Cerebellar cortex (tissue), 1 donor: ENCODE measurements at regions not wholly inside any gene's neighbourhood (a gene's known extent, or its start where the extent isn't known, plus 50 kb on each side); places are given as distances from the start of the nearest gene placed in this dataset.
"Not testable (repeated sequence)": the region's sequence is repeated elsewhere in the genome, so short reads cannot be mapped to it uniquely, and the experiment has no call there.

ENCODE experiments used
- DNase-seq: peaks from one replicate; pipeline ENCODE4 v3.0.0-alpha.2; 2015; ENCODE audit warnings: low spot score

- no peak for DNase-seq
Measured at GRCh38 chr5:89072842-89073672, 190.1 kb upstream of the MEF2C start.

DNA sequence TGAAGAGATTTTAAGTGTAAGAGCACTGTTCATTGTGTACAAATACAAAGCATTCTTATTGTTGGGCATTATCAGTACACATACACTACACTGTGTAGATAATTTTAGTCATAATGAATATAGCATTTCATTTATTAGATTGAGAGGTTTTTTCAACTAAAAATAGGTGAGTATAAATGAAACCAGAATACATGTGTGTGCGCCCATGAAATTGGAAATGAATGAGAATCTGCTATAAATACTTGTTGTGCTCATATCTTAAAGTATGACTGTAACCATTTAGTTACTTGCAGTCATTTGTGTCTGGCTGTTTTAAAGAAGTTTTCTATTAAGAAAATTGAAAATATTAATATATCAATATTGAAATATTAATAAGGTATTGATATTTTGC, 189.0 kb upstream of the MEF2C start:
- DNase-seq = no peak

DNA sequence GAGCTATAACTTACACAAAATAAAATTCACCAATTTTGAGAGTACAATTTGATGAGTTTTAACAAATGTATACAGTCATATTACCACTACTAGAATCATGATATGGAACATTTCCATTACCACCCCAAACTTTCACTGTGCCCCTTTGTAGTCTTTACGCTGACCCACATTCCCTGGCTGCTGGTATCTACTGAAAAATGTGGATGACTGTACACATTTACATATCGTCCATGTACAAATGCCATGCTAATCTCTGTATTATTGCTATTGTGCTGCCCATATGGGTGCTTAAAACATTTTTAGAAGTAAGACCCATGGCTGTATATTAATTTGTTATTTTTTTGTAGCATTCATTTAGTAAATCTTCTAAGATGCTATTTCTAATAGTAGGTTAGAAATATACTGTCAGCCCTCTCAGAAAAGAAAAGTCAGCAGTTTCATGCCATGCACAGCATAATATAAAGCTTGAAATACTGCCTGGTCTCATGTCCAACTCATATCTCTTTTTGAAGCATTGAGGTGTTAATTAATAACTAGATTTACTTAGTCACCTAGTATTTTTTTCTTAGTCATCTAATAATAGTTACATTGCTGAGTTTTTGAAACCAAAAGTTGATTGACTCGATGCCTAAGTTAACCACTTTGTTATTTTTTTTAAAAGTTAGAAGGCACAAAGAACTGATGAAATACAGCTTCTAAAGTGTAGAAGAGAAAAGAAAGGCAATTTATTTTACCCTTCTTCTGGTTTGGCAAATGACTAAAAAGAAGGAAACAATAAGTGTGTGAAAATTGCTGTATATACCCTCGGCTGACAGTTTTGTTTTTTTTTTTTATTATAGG, 188.3 kb upstream of the MEF2C start:
- no peak for DNase-seq

DNA sequence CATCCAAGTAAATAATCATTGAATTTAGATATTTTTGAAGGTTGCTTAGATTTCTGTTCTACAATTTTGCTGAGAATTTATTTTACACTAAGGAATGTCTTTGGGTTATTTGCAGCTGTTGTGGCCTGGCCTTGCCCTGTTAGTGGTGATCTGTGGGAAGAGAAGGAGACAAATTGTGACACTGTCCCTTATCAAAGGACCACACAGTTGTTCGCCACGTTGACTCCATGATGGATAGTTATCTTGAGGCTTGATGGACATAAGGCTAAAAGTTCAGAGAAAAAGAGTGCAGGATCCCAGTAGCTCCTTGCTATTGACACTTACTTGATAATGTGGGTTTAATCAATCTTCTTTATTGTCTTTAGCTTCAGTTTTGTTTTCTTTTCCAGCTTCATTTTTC, 186.6 kb upstream of the MEF2C start:
- no peak for DNase-seq

DNA sequence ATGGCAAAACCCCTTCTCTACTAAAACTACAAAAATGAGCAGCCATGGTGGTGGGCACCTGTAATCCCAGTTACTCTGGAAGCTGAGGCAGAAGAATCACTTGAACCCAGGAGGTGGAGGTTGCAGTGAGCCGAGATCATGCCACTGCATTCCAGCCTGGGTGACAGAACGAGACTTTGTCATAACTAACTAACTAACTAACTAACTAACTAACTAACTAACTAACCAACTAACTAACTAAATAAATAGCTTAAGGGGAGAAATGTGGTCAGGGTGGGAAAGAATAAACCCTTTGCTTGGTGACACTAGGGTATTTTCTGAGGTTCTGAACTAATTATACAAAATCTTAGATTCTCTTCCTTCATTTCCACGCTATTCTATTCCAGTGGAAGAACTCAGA, 184.4 kb upstream of the MEF2C start:
- no peak for DNase-seq

GRCh38 chr5:89065919-89066318, 182.9 kb upstream of the MEF2C start:
- no peak for DNase-seq

DNA sequence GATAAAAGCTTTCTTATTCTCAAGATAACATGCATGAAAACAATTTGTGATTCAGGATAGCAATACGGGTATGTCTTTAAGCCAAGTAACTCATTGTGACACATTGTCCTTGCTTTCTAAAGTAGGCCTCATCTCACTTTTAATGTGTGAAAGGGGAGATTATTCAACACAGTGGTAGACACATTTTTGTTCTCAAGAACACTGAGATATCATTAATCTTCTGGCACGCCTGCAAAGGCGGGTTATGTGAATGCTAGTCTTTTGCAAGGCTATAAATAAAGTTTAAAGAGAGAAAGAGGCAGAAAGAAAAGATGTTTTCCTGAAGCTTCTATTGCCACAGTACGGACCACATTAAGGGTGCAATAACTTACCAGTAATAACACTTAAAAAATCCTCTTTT, 181.8 kb upstream of the MEF2C start:
- DNase-seq = no peak

DNA sequence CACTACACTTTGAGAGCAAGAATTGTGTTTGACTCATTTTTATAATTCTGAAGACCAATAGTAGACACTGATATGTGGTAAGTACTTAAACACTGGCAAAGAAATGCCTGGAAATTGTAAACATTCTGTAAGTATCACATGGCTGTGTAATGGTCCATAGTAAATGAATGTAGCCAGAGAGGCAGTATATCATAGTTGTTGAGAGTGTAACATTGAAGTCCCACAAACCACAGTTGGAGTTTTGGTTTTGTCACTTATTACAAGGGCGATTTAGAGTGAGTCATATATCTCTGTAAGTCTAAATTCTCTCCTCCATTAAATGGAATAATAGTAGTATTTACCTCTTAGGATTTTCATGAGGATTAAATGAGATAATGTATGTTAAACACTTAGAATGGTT, 181.1 kb upstream of the MEF2C start:
- no peak for DNase-seq

DNA sequence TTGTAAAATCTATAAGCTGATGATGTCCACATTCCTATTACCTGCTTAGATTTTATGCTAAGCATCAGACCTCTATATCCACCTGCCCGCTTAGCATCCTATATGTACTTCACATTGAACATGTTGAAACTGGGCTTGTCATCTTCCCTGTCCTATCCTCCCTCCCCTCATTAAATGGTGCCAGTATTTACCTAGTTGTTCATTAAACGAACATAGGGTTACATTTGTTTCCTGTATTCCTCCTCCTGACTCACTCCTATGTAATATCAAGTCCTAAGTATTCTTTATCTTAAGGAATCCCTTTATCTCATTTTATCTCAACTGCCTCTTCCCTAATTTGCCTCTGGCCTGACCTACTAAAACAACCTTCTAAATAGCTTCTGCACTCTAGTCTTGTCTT, 177.8 kb upstream of the MEF2C start:
- DNase-seq = no peak

GRCh38 chr5:89059274-89059673, 176.3 kb upstream of the MEF2C start:
- no peak for DNase-seq

- DNase-seq = no peak
Measured at GRCh38 chr5:89055695-89056085, 172.7 kb upstream of the MEF2C start.

DNA sequence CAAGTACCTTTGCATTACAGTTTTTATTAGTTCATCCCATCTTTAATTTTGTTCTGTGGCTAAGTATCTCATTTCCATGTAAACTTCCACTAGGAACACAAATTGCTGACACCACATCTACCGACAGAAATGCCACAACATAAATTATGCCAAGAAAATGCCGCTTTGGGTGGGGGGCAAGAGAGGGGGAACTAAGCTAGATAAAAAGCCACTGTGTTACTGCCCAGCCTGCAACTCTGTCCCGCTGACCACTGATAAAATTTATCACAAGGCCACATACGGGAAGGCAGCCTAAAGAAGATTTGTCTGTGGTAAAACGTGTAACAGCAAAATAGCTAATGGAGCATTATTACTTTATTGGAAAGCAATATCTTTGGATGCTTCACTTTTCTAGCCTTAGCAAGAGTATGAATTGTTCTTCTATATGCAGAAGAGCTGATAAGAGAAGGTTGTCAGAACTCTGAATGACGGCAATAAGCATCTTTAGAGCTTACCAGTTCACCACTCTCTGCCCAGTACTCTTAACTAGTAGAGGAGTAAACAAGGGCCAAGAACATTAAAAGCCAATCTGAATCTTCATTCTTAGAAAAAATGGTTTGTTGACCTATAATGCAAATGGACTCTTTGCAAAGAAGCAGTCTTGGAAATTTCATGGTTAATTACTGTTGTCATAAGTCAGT, 172.2 kb upstream of the MEF2C start:
- DNase-seq = no peak

DNA sequence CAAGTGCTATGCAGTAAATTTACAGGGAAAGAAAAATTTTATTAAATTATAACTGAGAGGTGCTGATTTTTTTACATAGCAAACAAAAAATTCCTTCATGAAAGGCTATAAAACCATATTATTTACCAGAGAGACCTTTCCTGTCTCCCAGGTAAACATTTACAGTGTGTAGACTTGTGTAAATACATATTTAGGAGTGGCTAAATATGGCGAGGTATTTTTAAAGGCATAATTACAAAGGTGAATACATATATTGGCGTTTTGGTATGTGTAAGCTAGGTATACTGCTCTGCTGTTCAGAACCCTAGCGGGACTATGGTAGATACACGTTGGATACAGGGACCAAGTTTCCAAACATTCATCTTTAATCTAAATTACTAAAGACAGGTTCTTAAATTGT, 170.6 kb upstream of the MEF2C start:
- no peak for DNase-seq

- DNase-seq = not testable (repeated sequence)
Measured at GRCh38 chr5:89050062-89050461, 167.1 kb upstream of the MEF2C start.

- DNase-seq = no peak
Measured at GRCh38 chr5:89047571-89047970, 164.6 kb upstream of the MEF2C start.

DNA sequence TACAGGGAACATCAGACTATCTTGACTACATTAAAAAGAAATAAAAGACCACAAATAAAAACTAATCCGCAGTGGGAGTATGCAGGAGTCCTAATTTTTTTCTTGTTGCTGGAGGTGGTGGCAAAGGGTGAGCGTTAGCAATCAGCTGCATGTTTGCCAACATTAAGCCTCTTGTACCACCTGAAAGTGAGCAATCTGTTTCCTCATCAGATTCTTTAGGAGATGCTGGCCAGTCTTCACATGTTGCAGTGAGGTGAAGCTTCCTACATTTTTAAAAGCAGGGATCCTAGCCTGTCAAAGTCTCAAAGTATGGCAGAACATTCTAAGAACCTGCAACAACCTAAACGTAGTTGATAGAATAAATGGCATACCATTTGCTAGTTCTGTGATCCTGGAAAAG, 162.2 kb upstream of the MEF2C start:
- no peak for DNase-seq

DNA sequence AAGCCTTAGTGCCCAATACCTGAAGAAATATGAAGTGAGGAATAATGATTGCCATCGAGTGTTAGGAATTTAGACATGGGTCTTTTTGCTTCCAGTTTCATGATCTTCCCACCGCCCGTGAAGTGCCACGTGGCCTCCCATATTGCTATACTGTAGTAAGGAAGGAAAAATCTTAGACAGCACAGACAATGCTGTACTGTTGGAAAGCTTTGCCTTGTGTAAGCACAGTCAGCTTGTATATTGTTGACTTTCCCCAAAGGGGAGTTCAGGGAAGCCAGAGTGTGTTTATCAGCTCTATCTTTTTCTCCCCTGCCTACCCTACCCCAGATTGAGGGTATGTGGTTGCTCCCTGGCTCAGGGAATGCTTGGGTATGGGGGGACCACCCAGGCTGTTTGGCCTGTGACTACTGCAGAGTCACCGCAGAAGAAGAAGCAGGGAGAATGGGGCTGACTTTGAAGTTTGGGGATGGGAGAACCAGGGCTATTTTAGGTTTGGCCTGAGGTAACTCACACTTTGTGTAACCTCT, 161.8 kb upstream of the MEF2C start:
- no peak for DNase-seq

DNA sequence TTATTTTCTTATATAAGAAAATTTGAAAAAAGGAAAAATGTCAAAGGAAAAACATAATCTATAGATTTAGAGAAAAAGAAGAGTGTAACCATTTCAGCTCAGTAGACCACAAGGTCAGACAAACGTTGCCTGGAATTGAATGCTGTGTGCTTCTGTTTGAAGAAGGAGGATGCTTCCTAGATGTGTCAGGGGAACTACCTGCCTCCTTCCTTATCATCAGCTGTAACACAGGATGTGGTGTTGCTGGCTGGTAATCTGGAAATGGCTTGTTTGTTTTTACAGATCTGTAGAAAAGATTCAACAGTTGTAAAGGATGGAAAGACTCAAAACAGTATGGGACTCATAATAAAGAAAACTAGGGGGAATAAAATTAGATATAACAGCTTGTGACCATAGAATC, 160.7 kb upstream of the MEF2C start:
- DNase-seq = no peak

GRCh38 chr5:89042746-89043145, 159.8 kb upstream of the MEF2C start:
- DNase-seq = no peak

GRCh38 chr5:89041976-89042375, 159.0 kb upstream of the MEF2C start:
- DNase-seq = no peak

DNA sequence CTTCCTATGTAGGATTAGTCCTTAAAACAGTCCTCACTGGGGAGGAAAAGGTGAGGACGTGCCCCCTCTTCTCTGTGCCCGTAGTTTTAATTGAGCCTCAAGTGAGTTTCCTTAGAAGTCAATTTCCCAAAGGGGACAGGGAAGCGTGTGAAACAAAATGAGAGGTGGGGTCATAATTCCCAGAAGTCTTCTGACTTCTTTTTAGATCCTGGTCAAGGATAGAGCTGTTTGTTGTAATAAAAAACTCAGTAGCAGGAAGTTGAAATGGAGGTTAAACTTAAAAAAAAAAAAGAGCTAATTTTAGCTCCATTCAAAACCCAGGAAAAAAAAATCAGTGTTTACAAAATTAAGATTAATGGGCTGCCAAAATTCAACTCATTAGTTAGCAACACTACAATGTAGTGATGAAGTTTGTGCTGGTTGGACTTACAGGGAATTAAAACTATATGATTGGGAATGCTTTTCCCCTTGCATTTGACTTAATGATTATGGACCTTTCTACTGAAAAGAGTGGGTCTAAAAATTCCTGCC, 158.3 kb upstream of the MEF2C start:
- no peak for DNase-seq
